ENCODE measurements at regions not wholly inside any gene's neighbourhood (a gene's known extent, or its start where the extent isn't known, plus 50 kb on each side); places are given as distances from the start of the nearest gene placed in this dataset.

- TF ChIP-seq CTCF (IDR thresholded peaks at IDR 0.05), result no peak
- no peak for TF ChIP-seq EZH2 (IDR thresholded peaks at IDR 0.05; ENCODE audit: borderline replicate concordance, insufficient read depth, low read depth, low read length, poor library complexity, severe bottlenecking)
- H3K4me1 ChIP-seq (ENCODE audit: control insufficient read depth in 2 of 2, insufficient read depth in 2 of 2, low read length in 2 of 2), result no peaks in the 10 kb centered on the region
- no peak overlapping the region for H2AFZ ChIP-seq (ENCODE audit: insufficient read depth, low read depth, low read length, poor library complexity, severe bottlenecking)
- no peaks in the 10 kb centered on the region for H4K20me1 ChIP-seq (ENCODE audit: control insufficient read depth, insufficient read depth, low read length, poor library complexity, severe bottlenecking)
- ATAC-seq (ENCODE audit: low read depth), result no peak
- no peak overlapping the region for H3K4me2 ChIP-seq (replicated peaks; ENCODE audit: low read depth, low read length, poor library complexity, severe bottlenecking)
- POLR2A ChIA-PET, result no interaction called here
- Mint-ChIP-seq H3K27me3 (peaks cover 13% of the 10 kb centered on the region), H3K9me3 (ENCODE audit: insufficient read depth) (no peaks in the 10 kb centered on the region), H3K4me1 (no peaks in the 10 kb centered on the region), H3K27ac (no peak overlapping the region), H3K4me3 (no peak overlapping the region)
- no peaks in the 10 kb centered on the region for H3K9me3 ChIP-seq (ENCODE audit: control extremely low read depth in 1 of 3, control insufficient read depth in 2 of 3, insufficient read depth in 1 of 3, low read length in 2 of 3)
- no peaks in the 10 kb centered on the region for H3K27me3 ChIP-seq (replicated peaks in 1 of 4; ENCODE audit: control extremely low read depth in 1 of 4, control insufficient read depth in 3 of 4, insufficient read depth in 4 of 4, low read length in 3 of 4)
- no peaks in the 10 kb centered on the region for H3K36me3 ChIP-seq (replicated peaks in 1 of 2; ENCODE audit: control extremely low read depth in 1 of 2, control insufficient read depth in 1 of 2, extremely low read depth in 1 of 2, insufficient read depth in 2 of 2, low read length in 1 of 2)
- no CpG with 5 or more reads among the region's 3 CpGs for WGBS (ENCODE audit: insufficient coverage)
- H3K9ac ChIP-seq (ENCODE audit: low read length), result no peak overlapping the region
- no peak overlapping the region for H3K4me3 ChIP-seq (ENCODE audit: control extremely low read depth in 1 of 5, extremely low read depth in 1 of 5, insufficient read depth in 1 of 5, low read depth in 2 of 5, low read length in 4 of 5)
- CTCF ChIA-PET, result no interaction called here
- intact Hi-C loops (cut with micrococcal nuclease), result no loop called here
- H3K79me2 ChIP-seq (ENCODE audit: control insufficient read depth, insufficient read depth, low read length), result no peaks in the 10 kb centered on the region
- DNase-seq, result no peak
- no peak overlapping the region for H3K27ac ChIP-seq (ENCODE audit: low read length in 2 of 2)
These were observed 228.6 kb upstream of the CDH5 start for GRCh38 chr16:66137853-66138252.

- Histone ChIP-seq H3K4me3 (ENCODE audit: control extremely low read depth in 1 of 5, extremely low read depth in 1 of 5, insufficient read depth in 1 of 5, low read depth in 2 of 5, low read length in 4 of 5) (no peak overlapping the region), H4K20me1 (ENCODE audit: control insufficient read depth, insufficient read depth, low read length, poor library complexity, severe bottlenecking) (no peaks in the 10 kb centered on the region), H3K27me3 (replicated peaks in 1 of 4; ENCODE audit: control extremely low read depth in 1 of 4, control insufficient read depth in 3 of 4, insufficient read depth in 4 of 4, low read length in 3 of 4) (no peaks in the 10 kb centered on the region), H2AFZ (ENCODE audit: insufficient read depth, low read depth, low read length, poor library complexity, severe bottlenecking) (no peak overlapping the region), H3K79me2 (ENCODE audit: control insufficient read depth, insufficient read depth, low read length) (no peaks in the 10 kb centered on the region), H3K4me1 (ENCODE audit: control insufficient read depth in 2 of 2, insufficient read depth in 2 of 2, low read length in 2 of 2) (no peaks in the 10 kb centered on the region), H3K9ac (ENCODE audit: low read length) (no peak overlapping the region), H3K36me3 (replicated peaks in 1 of 2; ENCODE audit: control extremely low read depth in 1 of 2, control insufficient read depth in 1 of 2, extremely low read depth in 1 of 2, insufficient read depth in 2 of 2, low read length in 1 of 2) (no peaks in the 10 kb centered on the region), H3K4me2 (replicated peaks; ENCODE audit: low read depth, low read length, poor library complexity, severe bottlenecking) (no peak overlapping the region), H3K27ac (ENCODE audit: low read length in 2 of 2) (no peak overlapping the region), H3K9me3 (ENCODE audit: control extremely low read depth in 1 of 3, control insufficient read depth in 2 of 3, insufficient read depth in 1 of 3, low read length in 2 of 3) (no peaks in the 10 kb centered on the region)
- no peaks in the 10 kb centered on the region for H3K9me3 Mint-ChIP-seq (ENCODE audit: insufficient read depth)
- peaks cover 19% of the 10 kb centered on the region for H3K27me3 Mint-ChIP-seq
- no peaks in the 10 kb centered on the region for H3K4me1 Mint-ChIP-seq
- H3K27ac Mint-ChIP-seq, result no peak overlapping the region
- no peak for TF ChIP-seq CTCF (IDR thresholded peaks at IDR 0.05)
- TF ChIP-seq EZH2 (IDR thresholded peaks at IDR 0.05; ENCODE audit: borderline replicate concordance, insufficient read depth, low read depth, low read length, poor library complexity, severe bottlenecking), result no peak
- no CpG with 5 or more reads among the region's 4 CpGs for WGBS (ENCODE audit: insufficient coverage)
- POLR2A ChIA-PET, result no interaction called here
- CTCF ChIA-PET, result no interaction called here
- ATAC-seq (ENCODE audit: low read depth) (no peak), DNase-seq (no peak)
- intact Hi-C loops (cut with micrococcal nuclease), result no loop called here
- H3K4me3 Mint-ChIP-seq, result no peak overlapping the region
These were observed 229.7 kb upstream of the CDH5 start for GRCh38 chr16:66136841-66137240.
